Putamen (tissue), 1 donor: ENCODE measurements at regions not wholly inside any gene's neighbourhood (a gene's known extent, or its start where the extent isn't known, plus 50 kb on each side); places are given as distances from the start of the nearest gene placed in this dataset.
"Not testable (repeated sequence)": the region's sequence is repeated elsewhere in the genome, so short reads cannot be mapped to it uniquely, and the experiment has no call there.

Experiments used
- DNase-seq: peaks from one replicate; pipeline ENCODE4 v3.0.0-alpha.2; 2016; ENCODE audit warnings: low spot score

DNA sequence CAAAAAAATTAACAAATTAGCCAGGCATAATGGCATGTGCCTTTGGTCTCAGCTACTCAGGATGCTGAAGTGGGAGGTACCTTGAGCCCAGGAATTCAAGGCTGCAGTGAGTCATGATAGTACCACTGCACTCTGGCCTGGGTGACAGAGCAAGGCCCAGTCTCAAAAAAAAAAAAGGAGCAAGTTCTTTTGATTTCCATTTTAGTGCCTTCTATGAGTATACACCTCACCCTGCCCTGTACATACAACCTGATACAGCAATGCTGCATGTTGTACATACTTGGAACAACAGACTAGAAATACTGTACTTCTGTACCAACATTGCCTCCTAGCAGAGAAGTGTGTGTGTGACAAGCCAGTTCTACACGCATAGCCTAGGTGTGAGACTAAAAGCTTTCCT is 97.3 kb upstream of the CARMIL1 start:
- no peak for DNase-seq

DNA sequence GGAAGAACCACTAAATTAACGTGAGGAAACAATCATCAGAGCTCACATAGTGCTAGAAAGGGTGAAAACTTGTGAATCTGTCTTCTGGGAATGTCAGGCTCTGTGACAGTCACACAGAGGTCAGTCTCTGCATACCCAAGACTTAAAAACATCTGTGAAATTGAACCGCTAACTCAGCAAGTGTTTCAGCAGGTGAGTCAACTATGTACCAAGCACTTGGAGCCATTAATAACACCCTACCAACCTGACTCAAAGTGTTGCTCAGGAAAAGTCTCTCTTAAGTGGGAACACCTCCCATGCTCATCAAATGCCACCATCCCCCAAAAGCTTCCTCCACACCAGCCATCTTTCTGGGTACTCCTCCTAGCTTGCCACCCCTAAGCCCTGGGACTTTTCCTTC is 92.3 kb upstream of the CARMIL1 start:
- no peak for DNase-seq

DNA sequence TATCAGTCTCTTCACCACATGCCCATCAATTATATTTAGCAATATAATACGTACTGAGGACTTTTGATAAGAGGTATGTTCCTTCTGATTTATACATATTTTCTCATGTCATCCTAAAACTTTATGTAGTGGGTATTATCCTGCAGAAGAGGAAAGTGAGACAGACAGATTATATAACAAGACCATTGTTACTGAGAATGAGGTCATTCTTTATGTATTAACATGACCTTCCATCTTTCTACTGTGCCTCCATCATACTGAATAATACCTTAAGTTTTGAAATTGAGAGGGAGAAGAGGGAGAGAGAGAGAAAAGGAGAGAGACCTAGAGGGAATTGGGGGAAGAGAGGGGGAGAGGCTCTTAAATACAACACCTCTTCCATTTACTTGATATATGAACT is 90.9 kb upstream of the CARMIL1 start:
- DNase-seq, result no peak

DNA sequence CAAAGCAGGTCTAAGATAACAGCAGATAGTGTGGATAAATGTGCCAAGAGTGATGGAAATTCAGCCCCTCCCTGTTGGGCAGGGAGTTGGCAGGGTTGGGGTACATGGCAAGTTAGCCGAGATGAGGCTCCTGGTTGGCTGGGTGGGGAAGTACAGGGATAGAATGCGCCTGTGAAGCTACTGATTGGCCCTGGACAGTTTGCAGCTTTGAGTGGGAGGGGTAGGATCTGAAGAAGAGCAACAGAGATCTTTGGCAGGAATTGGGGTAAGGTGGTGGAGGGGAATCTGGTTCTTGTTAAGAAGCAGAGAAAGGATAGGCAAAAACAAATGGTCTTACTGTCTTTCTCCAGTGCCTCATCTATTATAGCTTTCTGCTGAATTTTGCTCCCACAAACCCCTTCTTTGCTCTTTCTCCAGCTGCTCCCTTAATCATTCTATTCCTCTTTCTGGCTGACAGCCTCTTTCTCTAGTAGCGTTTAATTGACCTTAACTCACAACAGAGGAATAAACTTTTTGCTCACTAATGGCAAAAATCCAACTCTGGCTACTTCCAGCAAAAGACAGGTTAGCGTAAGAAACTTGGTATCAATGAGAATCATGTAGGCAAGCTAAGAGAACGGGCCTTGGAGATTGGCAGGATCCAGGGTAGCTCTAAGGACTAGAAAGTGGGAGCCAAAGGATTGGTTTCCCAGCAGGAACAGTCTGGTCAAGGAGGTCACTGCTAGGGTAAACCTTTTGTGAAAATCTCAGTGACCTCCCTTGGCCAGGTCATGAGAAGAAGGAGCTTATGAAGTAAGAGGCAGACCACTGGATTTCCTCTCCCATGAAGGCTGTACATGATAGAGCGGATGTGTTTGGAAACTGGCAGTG is 86.3 kb upstream of the CARMIL1 start:
- DNase-seq, result no peak

DNA sequence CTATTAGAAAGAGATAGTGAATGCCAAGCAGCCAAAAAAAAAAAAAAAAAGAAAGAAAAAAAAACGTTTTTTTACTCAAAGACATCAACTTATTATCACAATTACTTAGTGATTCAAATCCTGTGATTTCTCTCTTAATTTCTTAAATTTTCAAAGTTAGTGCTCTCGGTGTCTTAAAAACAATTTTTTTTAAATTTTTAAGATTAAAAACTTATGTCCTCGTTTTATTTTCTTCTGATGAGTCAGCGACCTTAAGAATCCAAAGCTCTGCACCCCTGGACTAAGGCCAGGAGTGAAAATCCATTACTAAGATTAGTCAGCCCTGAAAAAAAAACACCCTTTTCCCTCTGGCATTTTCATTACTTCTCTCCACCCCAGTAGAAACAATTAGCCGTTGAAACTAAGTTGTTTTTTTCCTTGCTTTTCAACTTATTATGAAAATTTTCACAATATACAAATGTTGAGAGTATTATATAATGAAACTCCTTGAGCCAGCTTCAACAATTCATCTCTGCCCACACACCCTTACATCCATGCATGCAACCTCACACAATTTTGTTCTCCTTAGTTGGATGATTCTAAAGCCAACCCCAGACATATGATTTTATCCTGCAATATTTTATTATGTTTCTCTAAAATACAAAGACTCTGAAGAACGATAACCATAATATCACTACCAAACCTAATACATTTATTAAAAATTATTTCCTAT is 85.6 kb upstream of the CARMIL1 start:
- DNase-seq, result no peak

DNA sequence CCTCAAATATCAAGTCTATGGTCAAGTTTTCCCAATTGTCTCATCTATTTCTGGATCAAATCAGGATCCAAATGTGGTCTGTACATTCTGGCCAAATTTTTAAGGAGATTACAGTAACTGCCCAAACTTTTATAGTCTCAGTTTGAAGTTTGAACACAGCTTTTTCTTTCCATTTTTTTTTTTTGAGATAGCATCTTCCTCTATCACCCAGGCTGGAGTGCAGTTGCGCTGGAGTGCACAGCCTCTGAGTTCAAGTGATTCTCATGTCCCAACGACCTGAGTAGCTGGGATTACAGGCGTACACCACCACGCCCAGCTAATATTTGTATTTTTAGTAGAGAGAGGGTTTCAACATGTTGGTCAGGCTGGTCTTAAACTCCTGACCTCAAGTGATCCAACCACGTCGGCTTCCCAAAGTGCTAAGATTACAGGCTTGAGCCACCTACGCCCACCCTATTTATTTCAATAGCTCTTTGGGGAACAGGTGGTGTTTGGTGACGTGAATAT is 84.9 kb upstream of the CARMIL1 start:
- DNase-seq, result no peak

DNA sequence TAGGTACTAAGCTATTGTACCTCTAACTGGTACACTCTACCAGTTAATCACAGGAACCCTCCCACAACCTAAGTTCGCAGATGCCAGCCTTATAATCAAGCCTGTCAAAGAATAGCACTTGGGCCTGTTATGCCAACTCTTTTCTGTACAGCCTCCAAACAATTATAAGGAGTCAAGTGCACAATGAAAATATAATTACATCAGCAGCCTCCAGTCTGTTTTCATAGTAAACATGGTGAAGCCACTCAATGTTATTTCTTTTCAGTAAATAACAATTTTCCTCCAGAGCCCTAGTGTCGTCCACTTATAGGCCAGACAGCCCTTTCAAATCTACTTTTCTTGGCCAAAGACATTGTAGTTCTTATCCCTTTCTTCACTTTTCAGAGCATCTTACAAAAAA is 82.7 kb upstream of the CARMIL1 start:
- no peak for DNase-seq

DNA sequence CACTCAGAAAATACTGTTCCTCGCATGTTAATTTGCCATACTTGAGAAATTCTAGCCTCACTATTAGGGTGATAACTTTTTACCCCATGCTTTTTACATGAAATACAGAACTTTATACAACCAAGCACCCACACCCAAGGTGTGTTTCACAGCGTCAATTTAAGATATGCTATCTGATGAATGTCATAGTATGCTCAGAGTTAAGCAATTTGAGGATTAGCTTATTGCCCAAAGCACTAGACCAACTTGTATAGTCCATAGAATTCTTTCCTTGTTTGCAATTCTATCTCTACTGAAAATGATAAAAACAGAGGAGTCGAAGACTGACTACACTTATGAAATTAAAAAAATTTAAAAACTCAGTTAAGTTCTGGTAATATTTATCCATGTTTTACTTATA is 82.1 kb upstream of the CARMIL1 start:
- DNase-seq, result no peak

DNA sequence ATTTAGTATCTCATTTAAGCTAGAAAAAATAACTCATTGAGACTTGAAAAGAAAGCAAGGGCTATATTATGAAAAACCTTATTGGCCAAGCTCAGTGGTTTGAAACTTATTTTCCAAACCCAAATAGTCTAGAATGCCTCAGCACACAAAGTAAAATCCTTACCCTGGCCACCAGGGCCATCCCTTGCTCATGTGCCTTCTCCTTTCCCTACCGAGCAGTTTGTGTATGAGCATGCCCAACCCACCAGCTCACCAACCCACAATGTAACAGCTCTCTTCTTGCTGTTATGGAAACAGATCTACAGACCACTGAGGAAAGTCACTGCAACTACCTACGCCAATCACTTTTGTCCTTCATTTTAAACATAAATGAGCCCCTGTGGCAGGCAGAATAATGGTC is 79.6 kb upstream of the CARMIL1 start:
- DNase-seq, result no peak

DNA sequence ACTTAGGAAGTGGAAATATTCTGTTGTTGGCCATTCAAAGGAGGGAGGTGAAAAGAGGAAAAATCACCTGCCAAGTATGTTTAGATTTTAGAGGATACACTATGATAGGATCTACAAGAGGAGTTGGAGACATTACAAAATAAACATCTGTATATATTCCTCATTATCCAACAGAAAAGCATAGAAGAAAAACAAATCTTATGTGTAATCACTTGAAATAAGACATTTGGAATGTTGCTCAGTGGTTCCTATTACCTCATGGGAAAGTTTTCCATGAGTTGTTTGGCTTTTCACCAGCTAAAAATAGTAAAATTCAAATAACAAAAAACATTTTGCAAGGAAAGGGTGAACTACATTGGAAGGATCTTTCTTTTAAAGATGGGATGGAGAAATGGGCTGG is 76.7 kb upstream of the CARMIL1 start:
- DNase-seq, result no peak

DNA sequence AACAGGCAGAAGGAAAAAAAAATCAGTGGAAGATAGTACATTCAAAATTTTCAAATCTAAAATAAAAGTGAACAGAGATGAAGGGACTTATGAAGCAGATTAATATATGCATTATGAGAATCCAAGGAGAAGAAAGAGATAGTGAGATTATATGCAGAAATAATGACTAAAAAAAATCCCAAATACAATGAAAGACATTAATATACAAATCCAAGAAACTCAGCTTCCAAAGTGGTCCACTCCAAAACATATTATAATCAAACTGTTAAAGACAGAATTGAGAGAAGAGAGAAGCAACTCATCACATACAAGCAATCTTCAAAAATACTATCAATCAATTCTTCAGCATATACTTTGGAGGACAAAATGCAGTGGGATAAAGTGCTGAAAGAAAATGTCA is 73.5 kb upstream of the CARMIL1 start:
- no peak for DNase-seq

DNA sequence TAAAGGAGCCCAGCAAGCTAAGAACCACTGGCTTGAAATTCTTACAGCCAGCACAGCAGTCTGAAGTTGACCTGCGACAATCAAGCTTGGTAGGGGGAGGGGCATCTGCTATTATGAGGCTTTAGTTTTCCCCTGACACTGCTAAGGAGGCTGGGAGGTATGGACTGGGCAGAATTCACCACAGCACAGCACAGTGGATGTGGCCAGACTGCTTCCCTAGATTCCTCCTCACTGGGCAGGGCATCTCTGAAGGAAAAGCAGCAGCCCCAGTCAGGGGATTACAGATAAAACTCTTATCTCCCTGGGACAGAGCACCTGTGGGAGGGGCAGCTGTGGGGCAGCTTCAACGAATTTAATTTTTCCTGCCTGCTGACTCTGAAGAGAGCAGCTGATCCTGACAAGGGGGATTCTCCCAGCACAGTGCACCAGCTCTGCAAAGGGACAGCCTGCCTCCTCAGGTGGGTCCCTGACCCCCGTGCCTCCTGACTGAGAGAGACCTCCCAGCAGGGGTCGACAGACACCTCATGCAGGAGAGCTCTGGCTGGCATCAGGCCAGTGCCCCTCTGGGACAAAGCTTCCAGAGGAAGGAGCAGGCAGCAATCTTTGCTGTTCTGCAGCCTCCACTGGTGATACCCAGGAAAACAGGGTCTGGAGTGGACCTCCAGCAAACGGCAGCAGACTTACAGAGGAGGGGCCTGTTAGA is 71.6 kb upstream of the CARMIL1 start:
- not testable (repeated sequence) for DNase-seq

DNA sequence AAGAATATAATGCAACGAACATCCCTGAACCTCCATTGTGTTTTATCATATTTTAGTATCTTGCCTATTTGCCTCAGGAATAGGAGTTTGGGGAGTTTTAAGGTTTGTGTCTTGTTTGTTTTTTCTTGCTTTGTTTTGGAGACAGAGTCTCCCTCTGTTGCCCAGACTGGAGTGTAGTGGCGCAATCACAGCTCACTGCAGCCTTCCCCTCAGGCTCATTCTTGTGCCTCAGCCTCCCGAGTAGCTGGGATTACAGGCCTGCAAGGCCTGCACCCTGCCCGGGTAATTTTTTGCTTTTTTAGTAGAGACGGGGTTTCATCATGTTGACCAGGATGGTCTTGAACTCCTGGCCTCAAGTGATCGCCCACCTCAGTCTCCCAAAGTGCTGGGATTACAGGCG is 63.3 kb upstream of the CARMIL1 start:
- DNase-seq, result no peak

DNA sequence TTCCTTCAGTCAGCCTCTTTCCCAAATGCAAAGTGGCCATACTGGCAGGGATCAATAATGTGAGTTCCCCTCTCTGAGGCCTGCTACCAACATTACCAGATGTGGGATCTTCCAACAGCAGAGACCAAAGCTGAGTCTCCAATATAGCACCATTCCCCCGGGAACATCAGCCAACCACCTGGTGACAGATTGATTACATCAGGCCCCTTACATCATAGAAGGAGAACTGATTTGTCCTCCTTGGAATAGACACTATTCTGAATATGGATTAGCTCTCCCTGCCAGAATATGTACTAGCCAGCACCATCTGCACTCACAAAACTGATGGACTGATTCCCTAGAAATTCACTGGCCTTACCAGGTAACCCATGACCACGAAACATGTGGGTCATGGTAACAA is 61.9 kb upstream of the CARMIL1 start:
- DNase-seq, result no peak

DNA sequence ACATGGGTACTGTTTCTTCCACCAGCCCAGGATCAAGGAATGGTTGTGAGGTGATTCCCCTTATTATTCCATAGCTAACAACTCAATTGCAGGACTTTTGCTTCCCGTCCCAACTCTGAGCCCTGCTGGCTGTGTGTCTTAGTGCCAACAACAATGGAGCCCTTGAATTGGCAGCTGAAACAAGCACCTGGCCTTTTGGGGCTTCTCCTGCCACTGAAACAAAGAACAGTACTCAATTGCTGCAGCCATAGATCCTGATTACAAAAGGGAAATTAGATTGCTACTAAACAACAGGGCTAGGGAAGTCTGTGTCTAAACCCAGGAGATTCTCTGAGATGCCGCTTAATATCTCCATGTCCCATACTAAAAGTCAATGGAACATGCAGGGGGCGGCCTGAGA is 61.3 kb upstream of the CARMIL1 start:
- no peak for DNase-seq

DNA sequence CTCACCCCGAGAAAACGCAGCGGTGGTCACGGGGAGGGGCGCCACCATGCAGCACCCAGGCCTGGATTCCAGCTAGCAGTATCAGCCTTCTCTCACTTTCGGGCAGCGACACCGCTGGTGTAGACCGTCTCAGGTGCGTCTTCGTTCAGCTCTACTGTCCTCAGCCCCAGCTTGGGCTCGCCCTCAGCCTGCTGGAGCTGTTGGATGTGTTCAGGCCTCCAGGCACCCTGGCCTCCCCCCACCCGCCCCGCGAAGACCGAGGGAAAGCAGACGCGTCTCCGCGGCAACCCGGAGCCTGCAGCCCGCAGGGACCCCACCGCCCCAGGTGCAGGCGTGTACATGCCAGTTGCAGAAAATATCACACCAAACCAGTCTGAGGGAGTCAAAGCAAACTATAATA is 60.8 kb upstream of the CARMIL1 start:
- no peak for DNase-seq

DNA sequence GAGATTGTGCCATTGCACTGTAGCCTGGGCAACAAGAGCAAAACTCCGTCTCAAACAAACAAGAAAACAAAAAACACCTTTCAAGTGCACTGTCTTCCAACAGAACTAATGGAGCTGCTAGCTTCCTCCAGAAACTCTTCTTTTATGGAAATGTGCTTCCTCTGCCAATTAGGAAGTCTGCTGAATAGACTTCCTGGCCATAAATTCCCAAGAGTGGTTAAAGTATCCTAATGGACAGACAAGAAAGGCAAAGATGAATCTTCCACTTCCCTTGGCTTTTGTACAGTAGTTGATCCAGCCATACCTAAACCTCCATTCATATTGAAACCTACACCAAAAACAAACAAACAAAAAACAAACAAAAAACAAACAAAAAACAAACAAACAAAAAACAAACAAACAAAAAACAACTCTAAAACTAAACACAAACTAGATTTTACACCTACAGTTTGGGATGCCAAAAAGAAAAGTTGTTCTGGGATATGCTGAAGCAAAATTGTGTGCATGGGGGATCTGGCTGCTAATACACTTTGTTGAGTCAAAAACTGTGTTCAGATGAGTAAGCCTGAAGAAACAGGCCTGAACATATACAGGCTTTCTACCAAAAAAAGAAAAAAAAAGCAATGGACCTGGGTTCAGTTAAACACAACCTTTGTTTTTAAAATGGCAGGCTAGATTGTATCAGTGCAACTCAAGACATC is 59.8 kb upstream of the CARMIL1 start:
- DNase-seq, result no peak

DNA sequence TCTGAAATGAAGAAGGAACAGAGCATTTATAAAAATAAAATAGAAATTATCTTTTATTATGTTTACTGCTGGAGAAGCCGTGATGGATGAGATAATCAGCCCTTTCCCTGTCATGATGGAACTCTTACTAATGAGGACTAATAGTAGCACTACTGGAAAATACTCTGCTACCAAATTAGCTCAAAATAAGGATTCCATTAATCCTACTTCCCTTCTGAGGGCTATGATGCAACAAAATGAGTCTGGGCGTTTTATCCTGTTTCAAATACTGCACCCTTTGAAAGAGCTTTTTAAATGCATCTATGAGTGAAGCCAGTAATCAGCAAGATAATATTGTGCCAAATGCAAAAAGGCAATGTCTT is 59.3 kb upstream of the CARMIL1 start:
- no peak for DNase-seq

DNA sequence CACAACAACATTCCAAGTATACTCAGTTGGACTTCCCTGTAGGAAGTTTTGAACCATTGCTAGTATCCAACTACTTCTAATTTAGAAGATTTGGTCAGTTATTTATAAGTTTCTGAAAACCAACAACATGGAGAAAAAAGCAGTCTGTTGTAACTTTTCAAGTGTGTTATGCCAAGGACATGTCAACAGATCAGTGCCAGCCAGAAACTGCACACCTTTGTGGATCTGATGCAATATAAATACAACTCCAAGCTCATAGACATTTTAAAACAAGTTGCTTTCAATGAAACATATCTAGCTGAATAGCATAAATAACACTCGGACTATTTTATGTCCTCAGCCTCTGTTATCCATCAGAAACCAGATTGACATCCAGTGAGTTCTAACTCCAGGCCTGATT is 58.3 kb upstream of the CARMIL1 start:
- no peak for DNase-seq

DNA sequence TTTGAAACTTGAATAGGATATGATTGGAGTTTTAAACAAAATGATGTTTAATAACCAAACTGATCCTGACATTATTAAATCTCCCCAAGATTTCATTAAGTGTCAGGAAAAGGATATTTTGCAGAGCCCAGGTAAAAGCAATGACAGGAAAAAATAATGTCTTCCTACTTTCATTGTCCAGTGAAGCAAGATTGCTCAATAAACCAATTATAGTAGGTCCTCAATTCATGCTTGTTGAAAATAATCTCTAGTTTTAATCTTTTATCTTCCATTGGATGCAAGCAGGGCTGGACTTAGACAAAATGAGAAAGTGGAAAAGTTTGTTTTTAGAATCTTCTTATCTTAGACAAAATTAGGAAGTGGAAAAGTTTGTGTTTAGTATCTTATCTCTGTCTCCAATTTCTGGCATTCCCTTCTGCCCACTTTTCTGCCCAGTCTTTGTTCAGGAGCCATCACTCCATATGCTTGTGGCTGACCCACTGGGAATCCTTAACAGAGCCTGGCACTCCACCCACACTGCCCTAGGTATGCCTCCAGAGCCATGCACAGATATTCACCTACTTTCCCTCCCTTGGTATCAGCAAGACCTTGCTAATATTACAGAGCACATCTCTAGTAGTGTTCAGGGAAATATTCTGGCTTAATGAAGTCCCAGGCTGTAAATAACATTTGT is 57.0 kb upstream of the CARMIL1 start:
- DNase-seq, result no peak

DNA sequence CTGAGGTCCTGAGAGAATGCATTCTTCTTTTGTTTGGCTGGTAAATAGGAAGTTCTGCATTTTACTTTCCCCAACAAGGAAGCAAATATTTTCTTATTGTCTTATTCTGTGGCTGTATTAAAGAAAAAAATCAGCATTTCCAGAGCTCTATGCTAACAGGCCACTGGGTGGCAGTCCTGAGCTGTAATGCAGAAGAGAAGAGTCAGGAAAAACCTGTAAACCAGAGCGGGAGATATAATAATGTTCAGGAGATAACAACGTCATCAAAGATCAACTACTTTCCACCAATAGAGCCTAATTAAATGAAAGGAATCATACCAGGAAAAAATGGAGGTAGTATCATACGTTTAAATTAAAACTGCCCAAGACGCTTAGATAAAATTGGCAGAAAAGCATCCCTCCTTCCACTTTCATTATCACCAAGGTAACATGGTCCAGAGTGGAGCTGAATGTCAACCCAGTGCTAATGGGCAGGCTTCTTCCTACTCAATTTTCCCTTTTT is 55.6 kb upstream of the CARMIL1 start:
- DNase-seq, result peak; percentile 47

DNA sequence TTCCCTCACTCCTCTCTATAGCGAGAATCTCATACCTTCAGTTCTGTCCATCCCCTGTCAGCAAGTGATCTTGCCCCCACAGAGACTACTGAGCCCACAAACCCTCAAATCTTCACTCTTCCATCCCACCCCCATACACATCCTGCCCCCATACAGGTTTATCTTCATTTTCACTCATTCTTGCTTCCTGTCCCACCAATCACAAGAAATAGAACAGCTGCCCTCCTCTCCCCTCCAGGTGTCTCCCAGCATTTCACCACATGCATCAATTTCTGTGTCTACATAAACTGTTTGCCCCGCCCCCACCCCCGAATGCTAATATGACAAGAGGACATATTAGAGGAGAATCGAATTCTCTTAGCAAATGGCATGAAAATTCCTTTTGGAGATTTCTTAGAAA is 54.9 kb upstream of the CARMIL1 start:
- no peak for DNase-seq
